Right hindlimb (tissue), 1 donor: ENCODE measurements at regions not wholly inside any gene's neighbourhood (a gene's known extent, or its start where the extent isn't known, plus 50 kb on each side); places are given as distances from the start of the nearest gene placed in this dataset.

Experiments
- DNase-seq: peaks from one replicate; pipeline ENCODE4 v3.0.0-alpha.2; 2018

GRCh38 chr6:44500074-44500473, 112.6 kb downstream of the CDC5L start:
- no peak for DNase-seq

DNA sequence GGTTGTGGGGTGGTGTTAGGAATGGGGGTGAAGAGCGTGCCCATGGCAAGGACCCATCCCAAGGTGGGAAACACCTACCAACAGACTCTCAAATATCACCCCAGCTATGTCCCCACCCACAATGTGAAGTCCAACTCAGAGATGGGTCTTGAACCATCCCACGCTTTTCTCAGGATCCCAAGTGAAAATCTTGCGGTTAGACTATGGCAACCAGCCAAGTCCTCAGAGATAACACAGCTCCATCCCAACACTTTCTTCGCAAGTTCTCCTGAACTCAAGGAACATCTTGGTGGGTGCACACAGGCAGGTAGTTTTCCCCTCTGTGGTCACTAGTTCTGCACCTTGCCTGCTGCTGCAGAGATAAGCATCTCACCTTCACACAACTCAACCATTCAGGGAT, 116.0 kb downstream of the CDC5L start:
- no peak for DNase-seq

DNA sequence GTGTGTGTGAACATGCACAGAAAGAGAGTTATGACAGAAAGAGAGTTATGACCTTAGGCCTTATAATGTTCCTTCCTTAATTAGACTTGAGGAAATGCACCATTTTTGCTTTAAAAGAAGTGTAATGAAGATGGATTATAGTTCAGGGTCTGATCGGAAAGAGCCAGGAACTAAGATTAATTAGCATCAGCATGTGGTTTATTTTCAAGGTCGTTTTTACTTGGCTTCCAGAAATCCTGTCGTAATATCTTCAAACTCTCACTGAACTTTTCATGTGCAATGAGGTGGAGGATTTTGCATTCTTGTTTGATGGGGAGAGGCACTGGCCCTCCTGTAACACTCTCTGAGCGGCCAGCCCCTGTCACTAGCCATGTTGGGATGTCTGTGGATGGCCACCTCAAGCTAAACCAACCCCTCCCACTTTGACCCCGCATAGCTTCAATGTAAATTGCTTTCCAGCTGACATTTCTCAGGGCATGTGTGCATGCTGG, 116.8 kb downstream of the CDC5L start:
- DNase-seq = no peak

DNA sequence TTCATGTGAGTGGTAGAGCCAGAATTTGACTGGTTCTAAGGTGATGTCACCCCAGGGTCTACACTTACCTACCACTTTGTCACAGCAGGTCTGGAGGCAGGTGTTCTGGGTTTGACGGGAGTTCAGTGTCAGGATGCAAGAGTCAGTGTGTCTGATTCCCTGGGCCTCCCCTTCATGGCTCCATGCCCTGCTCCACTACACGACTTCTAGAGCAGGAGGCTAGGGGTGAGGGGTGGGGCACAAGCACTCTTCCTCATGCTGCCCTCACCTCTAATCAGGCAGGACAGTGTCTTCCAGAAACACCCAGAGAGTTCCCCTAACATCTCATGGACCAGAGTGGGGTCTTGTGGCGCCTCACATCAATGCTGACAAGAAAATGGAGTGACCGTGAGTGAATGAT, 118.2 kb downstream of the CDC5L start:
- DNase-seq = no peak

DNA sequence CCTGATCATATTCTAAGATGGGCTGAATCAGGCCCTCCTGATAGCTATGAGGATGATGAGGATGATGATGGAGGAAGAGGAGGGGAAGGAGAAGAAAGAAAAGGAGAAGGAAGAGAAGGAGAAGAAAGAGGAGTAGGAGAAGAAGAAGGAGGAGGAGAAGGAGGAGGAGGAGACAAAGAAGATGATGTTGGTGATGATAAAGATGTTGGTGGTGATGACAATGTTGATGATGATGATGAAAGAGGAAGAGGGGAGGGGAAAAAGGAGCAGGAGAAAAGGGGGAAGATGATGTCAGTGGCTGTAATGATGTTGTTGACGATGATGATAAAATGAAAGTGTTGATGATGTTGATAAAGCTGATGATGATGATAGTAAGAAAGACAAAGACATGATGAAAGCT, 119.5 kb downstream of the CDC5L start:
- DNase-seq = no peak

- DNase-seq = no peak
These were observed 121.1 kb downstream of the CDC5L start for GRCh38 chr6:44508646-44509045.

GRCh38 chr6:44511126-44511525, 123.6 kb downstream of the CDC5L start:
- DNase-seq = no peak

DNA sequence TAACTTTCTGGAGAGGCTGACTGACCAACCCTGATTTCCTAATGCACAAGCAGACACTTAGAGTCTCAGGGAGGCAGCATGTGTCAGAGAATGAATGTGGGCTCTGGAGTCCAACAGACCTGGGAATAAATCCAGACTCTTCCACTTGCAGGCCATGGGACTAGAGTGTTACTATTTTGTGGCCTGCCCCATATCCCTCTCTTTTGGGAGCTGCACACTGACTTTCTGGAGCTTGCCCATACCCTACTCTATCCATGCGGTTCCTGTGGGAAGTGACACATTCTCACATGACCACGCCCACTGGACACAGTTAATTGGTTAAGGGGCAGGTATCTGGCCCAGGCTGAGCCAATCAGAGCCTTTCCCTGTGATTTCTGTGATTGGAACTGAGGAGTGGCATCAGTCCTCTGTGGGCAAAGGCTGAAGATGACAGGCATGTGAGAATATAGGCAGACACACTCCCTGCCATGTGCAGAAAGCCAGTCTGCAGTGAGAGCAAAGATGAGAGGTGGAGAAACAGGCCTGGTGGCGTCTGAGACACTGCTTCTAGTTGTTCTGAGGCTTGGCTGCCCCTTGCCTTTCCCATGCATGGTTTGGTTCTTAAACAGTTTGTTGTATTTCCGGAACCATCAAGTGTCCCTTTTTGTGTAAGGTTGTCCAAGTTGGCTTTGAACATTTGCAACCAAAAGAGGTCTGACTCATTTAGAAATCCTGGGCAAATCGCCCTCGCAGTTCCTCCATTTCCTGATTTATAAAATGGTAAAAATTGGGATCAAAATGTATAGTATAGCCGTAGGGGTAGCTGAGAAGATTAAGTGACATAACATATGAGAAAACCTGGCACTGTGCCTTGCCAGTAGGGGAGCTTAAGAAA, 125.6 kb downstream of the CDC5L start:
- peak; percentile 71 for DNase-seq

DNA sequence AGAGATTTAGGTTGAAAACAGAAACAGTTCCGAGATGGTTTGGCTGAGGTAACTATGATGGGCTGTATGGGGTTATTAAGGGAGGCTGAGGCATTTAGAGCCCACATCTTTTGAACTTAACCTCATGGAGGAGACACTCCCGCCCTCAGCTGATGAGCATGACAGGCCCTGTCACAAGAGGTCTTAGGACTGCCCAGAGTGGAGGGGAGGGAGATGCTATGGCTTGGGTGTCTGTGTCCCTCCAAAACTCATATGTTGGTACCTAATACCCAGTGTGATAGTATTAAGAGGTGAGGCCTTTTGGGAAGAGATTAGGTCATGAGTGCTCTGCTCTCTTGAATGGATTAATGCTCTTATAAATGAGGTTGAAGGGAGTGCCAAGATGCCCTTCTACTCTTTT, 126.6 kb downstream of the CDC5L start:
- DNase-seq = no peak

GRCh38 chr6:44514576-44515193, 127.2 kb downstream of the CDC5L start:
- no peak for DNase-seq

DNA sequence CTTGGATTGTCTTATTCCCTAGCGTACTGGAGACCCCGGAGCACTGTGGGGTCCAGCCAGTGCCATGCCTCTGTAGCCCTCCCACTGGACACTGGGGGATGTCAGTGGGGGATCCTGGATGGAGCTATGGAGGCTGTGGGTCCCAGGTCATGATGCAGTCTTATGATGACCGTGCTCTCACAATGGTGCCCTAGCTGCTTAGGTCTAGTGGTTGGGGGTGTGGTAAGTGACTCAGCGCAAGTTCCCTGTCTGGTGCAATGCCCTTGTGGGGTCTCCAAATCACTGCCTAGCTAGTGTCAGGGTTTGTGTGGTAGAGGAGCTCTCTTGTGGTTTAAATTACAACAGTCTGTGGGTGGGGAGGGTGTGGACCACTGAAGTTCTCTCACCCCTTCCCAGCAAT, 135.4 kb downstream of the CDC5L start:
- no peak for DNase-seq

GRCh38 chr6:44524476-44525227, 137.1 kb downstream of the CDC5L start:
- no peak for DNase-seq

DNA sequence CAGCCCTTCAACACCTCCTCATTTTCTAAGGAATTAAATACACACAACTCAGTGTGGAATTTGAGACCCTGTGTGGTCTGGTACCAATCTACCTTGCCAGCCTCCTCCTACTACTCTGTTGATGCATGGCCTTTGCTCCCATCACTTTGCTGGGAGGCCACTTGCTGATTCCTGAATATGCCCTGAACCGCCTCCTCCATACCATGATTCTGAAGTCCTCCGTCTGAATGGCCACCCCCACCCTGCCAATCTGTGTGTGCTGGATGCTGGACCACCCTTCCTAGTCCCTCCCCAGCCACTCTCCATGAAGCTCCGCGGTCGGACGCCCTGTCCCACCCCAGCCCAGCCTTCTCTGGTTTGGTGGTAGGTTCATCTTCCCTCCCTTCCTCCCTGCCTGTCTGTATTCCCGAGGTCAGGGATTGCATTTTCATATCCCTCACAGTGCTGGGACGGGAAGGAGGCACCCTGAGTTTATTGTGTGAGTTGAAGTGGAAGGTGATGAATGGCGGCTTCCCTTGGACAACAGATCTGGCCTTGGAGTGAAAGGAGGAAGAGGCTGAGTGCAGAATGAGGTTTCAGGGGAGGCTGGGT, 138.3 kb downstream of the CDC5L start:
- DNase-seq = no peak

DNA sequence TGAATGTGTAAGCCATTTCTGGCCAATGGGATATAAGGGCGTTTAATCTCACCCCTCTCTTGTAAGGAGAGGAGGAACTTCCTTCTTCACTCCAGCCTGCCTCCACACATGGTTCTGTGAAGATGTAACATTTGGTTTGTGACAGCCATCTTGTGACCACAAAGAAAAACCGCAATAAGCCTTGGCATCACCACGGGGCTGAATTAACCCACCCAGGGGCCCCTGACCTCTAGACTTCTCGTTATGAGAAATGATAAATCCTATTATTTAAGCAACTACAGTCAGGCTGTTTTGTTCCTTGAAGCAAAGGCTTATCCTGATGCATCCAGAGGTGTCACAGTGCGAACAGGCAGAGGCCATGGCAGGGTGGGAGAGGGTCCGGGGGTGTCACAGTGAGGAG, 139.7 kb downstream of the CDC5L start:
- DNase-seq = no peak

- peak; percentile 35 for DNase-seq
These were observed 140.3 kb downstream of the CDC5L start for GRCh38 chr6:44527583-44528369.

DNA sequence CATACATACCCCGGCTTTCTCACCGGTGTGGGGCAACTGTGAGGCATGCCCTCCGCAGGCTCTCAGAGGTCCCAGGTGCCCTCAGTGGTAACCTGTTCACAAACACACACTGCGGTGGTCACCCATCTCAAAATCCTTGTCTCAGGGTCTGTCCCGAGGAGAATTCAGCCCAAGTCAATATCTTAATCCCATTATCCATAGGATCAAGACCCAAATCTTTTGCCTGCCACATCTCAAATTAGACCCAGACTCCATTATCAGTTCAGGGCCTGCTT, 140.8 kb downstream of the CDC5L start:
- DNase-seq = no peak

GRCh38 chr6:44528716-44529115, 141.2 kb downstream of the CDC5L start:
- DNase-seq = no peak

- no peak for DNase-seq
These were observed 141.8 kb downstream of the CDC5L start for GRCh38 chr6:44529146-44529905.

- DNase-seq = no peak
These were observed 142.9 kb downstream of the CDC5L start for GRCh38 chr6:44530209-44530909.

- DNase-seq = no peak
These were observed 143.4 kb downstream of the CDC5L start for GRCh38 chr6:44530910-44531234.

- DNase-seq = peak; percentile 40
These were observed 144.0 kb downstream of the CDC5L start for GRCh38 chr6:44531442-44532015.
